DMS 273 (cell line): ENCODE measurements at regions not wholly inside any gene's neighbourhood (a gene's known extent, or its start where the extent isn't known, plus 50 kb on each side); places are given as distances from the start of the nearest gene placed in this dataset.
"Not testable (repeated sequence)": the region's sequence is repeated elsewhere in the genome, so short reads cannot be mapped to it uniquely, and the experiment has no call there.

Experiments
- DNase-seq: peaks from one replicate; lab custom pipeline; 2025; ENCODE audit not compliant: unreplicated experiment; lab: John Stamatoyannopoulos, UW

- no peak for DNase-seq
These were observed 308.4 kb upstream of the ERCC4 start for GRCh38 chr16:13611596-13611995.

- no peak for DNase-seq
These were observed 307.3 kb upstream of the ERCC4 start for GRCh38 chr16:13612623-13613022.

GRCh38 chr16:13613165-13613564 lies 306.8 kb upstream of the ERCC4 start:
- no peak for DNase-seq

- no peak for DNase-seq
These were observed 298.3 kb upstream of the ERCC4 start for GRCh38 chr16:13621639-13622038.

GRCh38 chr16:13628156-13628555 lies 291.8 kb upstream of the ERCC4 start:
- no peak for DNase-seq

GRCh38 chr16:13629704-13630103 lies 290.2 kb upstream of the ERCC4 start:
- DNase-seq, result no peak

GRCh38 chr16:13630374-13630773 lies 289.6 kb upstream of the ERCC4 start:
- DNase-seq, result no peak

- DNase-seq, result no peak
These were observed 288.7 kb upstream of the ERCC4 start for GRCh38 chr16:13631213-13631767.

- no peak for DNase-seq
These were observed 288.0 kb upstream of the ERCC4 start for GRCh38 chr16:13631916-13632315.

- not testable (repeated sequence) for DNase-seq
These were observed 287.4 kb upstream of the ERCC4 start for GRCh38 chr16:13632504-13632903.

- DNase-seq, result no peak
These were observed 286.5 kb upstream of the ERCC4 start for GRCh38 chr16:13633391-13633861.

GRCh38 chr16:13634253-13634652 lies 285.7 kb upstream of the ERCC4 start:
- no peak for DNase-seq

- DNase-seq, result no peak
These were observed 285.0 kb upstream of the ERCC4 start for GRCh38 chr16:13634959-13635358.

GRCh38 chr16:13638218-13638617 lies 281.7 kb upstream of the ERCC4 start:
- no peak for DNase-seq

GRCh38 chr16:13643412-13643811 lies 276.5 kb upstream of the ERCC4 start:
- DNase-seq, result no peak

GRCh38 chr16:13645601-13646245 lies 274.2 kb upstream of the ERCC4 start:
- DNase-seq, result no peak

GRCh38 chr16:13660807-13661206 lies 259.1 kb upstream of the ERCC4 start:
- peak; percentile 6 for DNase-seq

GRCh38 chr16:13665876-13666275 lies 254.1 kb upstream of the ERCC4 start:
- no peak for DNase-seq

- DNase-seq, result no peak
These were observed 247.8 kb upstream of the ERCC4 start for GRCh38 chr16:13672196-13672595.

- DNase-seq, result no peak
These were observed 239.7 kb upstream of the ERCC4 start for GRCh38 chr16:13680021-13680889.

- no peak for DNase-seq
These were observed 235.0 kb upstream of the ERCC4 start for GRCh38 chr16:13684819-13685563.
